22Rv1 (cell line): ENCODE measurements at regions not wholly inside any gene's neighbourhood (a gene's known extent, or its start where the extent isn't known, plus 50 kb on each side); places are given as distances from the start of the nearest gene placed in this dataset.

ENCODE experiments used
- ZFX ChIP-seq: fragments of 450-650 bp; IDR thresholded peaks from 2 replicates; pipeline ENCODE4 v1.6.1; 2017; ENCODE audit warnings: antibody characterized with exemption, borderline replicate concordance
- TF ChIP-seq, protein P1 (sequence below): fragments of 450-650 bp; IDR thresholded peaks from 2 replicates; pipeline ENCODE4 v1.5.1; 2017; ENCODE audit warnings: mild to moderate bottlenecking

DNA sequence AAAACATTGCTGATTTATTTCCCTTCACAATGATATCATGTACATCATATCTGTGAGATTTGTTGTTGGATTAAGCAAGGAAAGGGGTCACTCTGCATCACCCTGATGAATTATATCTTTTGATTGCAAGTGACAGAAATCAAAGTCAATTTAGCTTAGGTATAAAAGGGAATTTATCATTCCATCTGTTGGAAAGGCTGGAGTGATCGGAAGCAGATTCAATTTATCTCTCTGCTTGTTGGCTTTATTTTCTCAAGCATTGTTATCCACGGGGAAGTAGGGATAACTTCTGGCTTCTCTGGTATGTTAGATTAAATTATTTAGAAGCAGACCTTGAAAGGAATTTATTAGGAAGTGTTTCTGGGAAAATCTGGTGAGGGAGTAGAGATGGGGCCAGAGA is 226.6 kb downstream of the PTGER3 start:
- TF ChIP-seq, protein P1, sequence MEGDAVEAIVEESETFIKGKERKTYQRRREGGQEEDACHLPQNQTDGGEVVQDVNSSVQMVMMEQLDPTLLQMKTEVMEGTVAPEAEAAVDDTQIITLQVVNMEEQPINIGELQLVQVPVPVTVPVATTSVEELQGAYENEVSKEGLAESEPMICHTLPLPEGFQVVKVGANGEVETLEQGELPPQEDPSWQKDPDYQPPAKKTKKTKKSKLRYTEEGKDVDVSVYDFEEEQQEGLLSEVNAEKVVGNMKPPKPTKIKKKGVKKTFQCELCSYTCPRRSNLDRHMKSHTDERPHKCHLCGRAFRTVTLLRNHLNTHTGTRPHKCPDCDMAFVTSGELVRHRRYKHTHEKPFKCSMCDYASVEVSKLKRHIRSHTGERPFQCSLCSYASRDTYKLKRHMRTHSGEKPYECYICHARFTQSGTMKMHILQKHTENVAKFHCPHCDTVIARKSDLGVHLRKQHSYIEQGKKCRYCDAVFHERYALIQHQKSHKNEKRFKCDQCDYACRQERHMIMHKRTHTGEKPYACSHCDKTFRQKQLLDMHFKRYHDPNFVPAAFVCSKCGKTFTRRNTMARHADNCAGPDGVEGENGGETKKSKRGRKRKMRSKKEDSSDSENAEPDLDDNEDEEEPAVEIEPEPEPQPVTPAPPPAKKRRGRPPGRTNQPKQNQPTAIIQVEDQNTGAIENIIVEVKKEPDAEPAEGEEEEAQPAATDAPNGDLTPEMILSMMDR = no peak
- no peak for TF ChIP-seq ZFX
